ENCODE measurements at regions not wholly inside any gene's neighbourhood (a gene's known extent, or its start where the extent isn't known, plus 50 kb on each side); places are given as distances from the start of the nearest gene placed in this dataset.

DNA sequence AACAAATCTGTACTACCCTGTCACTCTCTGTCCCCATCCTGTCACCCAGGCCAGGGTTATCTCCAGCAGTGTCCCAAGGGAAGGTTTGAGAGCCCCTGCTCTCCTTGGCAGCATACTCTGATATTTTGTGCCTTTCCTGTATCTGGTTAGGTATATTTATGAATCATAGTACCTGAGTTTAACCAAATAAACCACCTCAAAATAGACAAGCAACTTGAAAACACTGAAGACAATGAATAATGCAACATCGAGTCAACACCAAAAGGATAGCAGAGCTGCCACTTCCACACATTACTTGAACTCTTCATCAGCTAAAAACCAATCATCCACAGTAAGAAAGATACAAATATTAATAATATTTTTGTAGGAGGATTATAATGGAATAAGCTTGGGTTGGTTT lies 142.6 kb upstream of the TAB2 start:
- TF ChIP-seq CTCF (IDR thresholded peaks at IDR 0.05; ENCODE audit: insufficient read depth, low read length) = no peak
- no peak for DNase-seq (ENCODE audit: low read depth)

DNA sequence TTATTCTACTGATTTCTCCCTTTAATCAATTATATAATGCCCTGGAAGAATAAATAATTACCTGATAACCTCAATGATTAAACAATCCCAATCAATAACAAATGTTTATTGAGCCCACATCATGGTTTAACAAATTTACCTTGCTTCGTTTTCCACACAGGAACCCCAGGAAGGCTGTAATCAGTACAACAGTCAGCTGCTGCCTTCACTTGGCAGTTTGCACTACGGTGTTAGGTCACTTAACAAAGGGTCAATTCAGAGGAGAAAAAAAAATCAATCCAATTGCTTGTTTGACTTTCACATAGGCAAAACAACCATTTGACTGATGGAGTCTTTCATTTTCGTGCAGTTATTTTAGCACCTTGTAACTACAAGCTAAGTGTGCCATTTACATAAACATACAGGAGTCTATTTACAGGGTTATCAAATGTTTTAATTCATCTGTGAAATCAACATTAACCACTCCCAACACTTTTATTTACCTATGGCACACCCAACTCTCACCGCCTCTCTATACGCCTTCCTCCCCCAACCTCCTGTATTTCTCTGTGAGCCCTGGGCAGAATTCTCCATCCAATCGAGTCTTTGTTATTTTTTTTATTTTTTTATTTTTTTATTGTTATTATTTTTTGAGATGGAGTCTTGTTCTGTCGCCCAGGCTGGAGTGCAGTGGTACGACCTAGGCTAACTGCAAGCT lies 140.4 kb upstream of the TAB2 start:
- TF ChIP-seq CTCF (IDR thresholded peaks at IDR 0.05; ENCODE audit: insufficient read depth, low read length) = no peak
- no peak for DNase-seq (ENCODE audit: low read depth)
- H3K4me3 ChIP-seq (ENCODE audit: low read depth, low read length) = no peak overlapping the region

More for the DNA sequence above, 142.6 kb upstream of the TAB2 start:
- H3K4me3 ChIP-seq (ENCODE audit: low read depth, low read length) = no peak overlapping the region

DNA sequence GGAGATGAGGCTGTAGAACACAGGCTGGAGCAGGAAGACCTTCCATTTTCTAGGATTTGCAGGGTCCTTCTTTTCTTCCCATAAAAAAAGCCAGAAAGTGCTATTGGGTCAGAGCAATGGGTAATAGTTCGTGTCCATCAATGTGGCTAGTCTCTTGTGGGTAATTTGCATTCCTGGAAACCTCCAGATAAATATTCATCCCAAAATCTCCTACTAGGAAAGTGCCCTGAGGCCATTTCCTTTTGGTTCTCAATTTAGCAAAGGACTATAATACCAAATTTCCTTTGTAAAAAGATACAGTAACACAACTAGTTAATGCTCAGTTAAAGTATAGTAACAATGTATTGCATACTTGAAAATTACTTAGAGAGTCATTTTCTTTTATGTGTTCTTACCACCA lies 138.1 kb upstream of the TAB2 start:
- no peak for TF ChIP-seq CTCF (IDR thresholded peaks at IDR 0.05; ENCODE audit: insufficient read depth, low read length)
- no peak for DNase-seq (ENCODE audit: low read depth)
- H3K4me3 ChIP-seq (ENCODE audit: low read depth, low read length) = no peak overlapping the region

- H3K4me3 ChIP-seq (ENCODE audit: low read depth, low read length) = no peak overlapping the region
- TF ChIP-seq CTCF (IDR thresholded peaks at IDR 0.05; ENCODE audit: insufficient read depth, low read length) = no peak
- no peak for DNase-seq (ENCODE audit: low read depth)
Measured at GRCh38 chr6:149181304-149181703, 136.2 kb upstream of the TAB2 start.

DNA sequence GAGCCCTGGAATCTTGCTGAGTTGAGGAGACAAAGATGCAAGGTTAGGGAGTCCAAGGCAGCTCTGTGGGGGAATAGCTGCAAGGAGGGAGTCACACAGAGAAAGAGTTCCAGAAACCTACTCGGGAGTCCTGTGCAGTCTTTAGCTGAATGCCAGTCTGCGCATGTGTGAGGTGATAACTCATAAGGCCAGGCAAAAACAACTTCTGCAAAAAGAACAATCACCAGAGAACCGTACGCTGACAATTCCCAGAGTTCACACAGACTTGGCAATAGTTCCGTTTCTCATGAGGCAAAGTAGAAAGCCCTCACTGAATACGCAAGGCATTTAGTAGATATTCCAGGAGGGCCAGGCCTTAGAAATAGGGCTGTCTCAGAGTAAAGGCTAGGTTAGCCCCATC lies 135.2 kb upstream of the TAB2 start:
- peak; percentile 59 for DNase-seq (ENCODE audit: low read depth)
- no peak overlapping the region for H3K4me3 ChIP-seq (ENCODE audit: low read depth, low read length)
- no peak for TF ChIP-seq CTCF (IDR thresholded peaks at IDR 0.05; ENCODE audit: insufficient read depth, low read length)

GRCh38 chr6:149184523-149184922 lies 133.0 kb upstream of the TAB2 start:
- no peak overlapping the region for H3K4me3 ChIP-seq (ENCODE audit: low read depth, low read length)
- no peak for DNase-seq (ENCODE audit: low read depth)
- no peak for TF ChIP-seq CTCF (IDR thresholded peaks at IDR 0.05; ENCODE audit: insufficient read depth, low read length)

- TF ChIP-seq CTCF (IDR thresholded peaks at IDR 0.05; ENCODE audit: insufficient read depth, low read length) = no peak
- no peak for DNase-seq (ENCODE audit: low read depth)
- H3K4me3 ChIP-seq (ENCODE audit: low read depth, low read length) = no peak overlapping the region
Measured at GRCh38 chr6:149185799-149186357, 131.6 kb upstream of the TAB2 start.
